ENCODE measurements at regions not wholly inside any gene's neighbourhood (a gene's known extent, or its start where the extent isn't known, plus 50 kb on each side); places are given as distances from the start of the nearest gene placed in this dataset.

GRCh38 chr11:10938650-10939387 lies 81.0 kb upstream of the ZBED5 start:
- POLR2A ChIA-PET, result no interaction called here
- Histone ChIP-seq H3K4me3 (ENCODE audit: low read depth, low read length, poor library complexity, severe bottlenecking) (no peak overlapping the region), H3K4me1 (ENCODE audit: insufficient read depth, low read length, poor library complexity, severe bottlenecking) (peaks cover 6% of the 10 kb centered on the region), H3K36me3 (ENCODE audit: insufficient read depth, low read length) (no peaks in the 10 kb centered on the region), H2AFZ (ENCODE audit: low read length) (no peak overlapping the region), H3K9me2 (ENCODE audit: insufficient read depth, low read length) (no peaks in the 10 kb centered on the region), H3K27ac (ENCODE audit: low read depth, low read length, poor library complexity, severe bottlenecking) (no peak overlapping the region), H3K9me3 (ENCODE audit: low read length) (no peaks in the 10 kb centered on the region), H3K4me2 (ENCODE audit: low read length) (no peak overlapping the region), H3K79me2 (ENCODE audit: insufficient read depth, low read depth, low read length) (no peaks in the 10 kb centered on the region), H4K20me1 (ENCODE audit: insufficient read depth, low read length) (no peaks in the 10 kb centered on the region)
- intact Hi-C loops (cut with micrococcal nuclease; ENCODE audit: unreplicated experiment), result no loop called here
- CTCF ChIA-PET (ENCODE audit: unreplicated experiment), result no interaction called here
- no peak for TF ChIP-seq EZH2phosphoT487 (IDR thresholded peaks at IDR 0.05; ENCODE audit: borderline replicate concordance, low read depth, low read length)
- TF ChIP-seq CTCF (conservative IDR thresholded peaks at IDR 0.05; ENCODE audit: low read length), result no peak
- BruUV-seq (replicated peaks), result no TSS peak
- DNase-seq (ENCODE audit: low spot score), result no peak

- BruUV-seq (replicated peaks), result no TSS peak
- Histone ChIP-seq H3K27ac (ENCODE audit: low read depth, low read length, poor library complexity, severe bottlenecking) (no peak overlapping the region), H3K4me1 (ENCODE audit: insufficient read depth, low read length, poor library complexity, severe bottlenecking) (peaks cover 6% of the 10 kb centered on the region), H2AFZ (ENCODE audit: low read length) (no peak overlapping the region), H3K36me3 (ENCODE audit: insufficient read depth, low read length) (no peaks in the 10 kb centered on the region), H3K9me2 (ENCODE audit: insufficient read depth, low read length) (no peaks in the 10 kb centered on the region), H3K9me3 (ENCODE audit: low read length) (no peaks in the 10 kb centered on the region), H3K4me2 (ENCODE audit: low read length) (no peak overlapping the region), H3K4me3 (ENCODE audit: low read depth, low read length, poor library complexity, severe bottlenecking) (no peak overlapping the region), H4K20me1 (ENCODE audit: insufficient read depth, low read length) (no peaks in the 10 kb centered on the region), H3K79me2 (ENCODE audit: insufficient read depth, low read depth, low read length) (no peaks in the 10 kb centered on the region)
- ChIA-PET CTCF (ENCODE audit: unreplicated experiment) (no interaction called here), POLR2A (no interaction called here)
- no peak for DNase-seq (ENCODE audit: low spot score)
- TF ChIP-seq EZH2phosphoT487 (IDR thresholded peaks at IDR 0.05; ENCODE audit: borderline replicate concordance, low read depth, low read length), result no peak
- no peak for TF ChIP-seq CTCF (conservative IDR thresholded peaks at IDR 0.05; ENCODE audit: low read length)
- intact Hi-C loops (cut with micrococcal nuclease; ENCODE audit: unreplicated experiment), result no loop called here
Measured at GRCh38 chr11:10938231-10938630, 80.4 kb upstream of the ZBED5 start.

GRCh38 chr11:10937385-10937771 lies 79.5 kb upstream of the ZBED5 start:
- POLR2A ChIA-PET, result no interaction called here

More at GRCh38 chr11:10937385-10937771, 79.5 kb upstream of the ZBED5 start:
- no peaks in the 10 kb centered on the region for H3K9me3 ChIP-seq (ENCODE audit: low read length)
- no peaks in the 10 kb centered on the region for H4K20me1 ChIP-seq (ENCODE audit: insufficient read depth, low read length)
- CTCF ChIA-PET (ENCODE audit: unreplicated experiment), result no interaction called here
- no TSS peak for BruUV-seq (replicated peaks)
- no peaks in the 10 kb centered on the region for H3K9me2 ChIP-seq (ENCODE audit: insufficient read depth, low read length)
- no peak for TF ChIP-seq CTCF (conservative IDR thresholded peaks at IDR 0.05; ENCODE audit: low read length)
- DNase-seq (ENCODE audit: low spot score), result no peak
- intact Hi-C loops (cut with micrococcal nuclease; ENCODE audit: unreplicated experiment), result no loop called here
- H3K27ac ChIP-seq (ENCODE audit: low read depth, low read length, poor library complexity, severe bottlenecking), result no peak overlapping the region
- H3K79me2 ChIP-seq (ENCODE audit: insufficient read depth, low read depth, low read length), result no peaks in the 10 kb centered on the region
- H2AFZ ChIP-seq (ENCODE audit: low read length), result no peak overlapping the region
- no peaks in the 10 kb centered on the region for H3K36me3 ChIP-seq (ENCODE audit: insufficient read depth, low read length)
- no peak overlapping the region for H3K4me2 ChIP-seq (ENCODE audit: low read length)
- H3K4me1 ChIP-seq (ENCODE audit: insufficient read depth, low read length, poor library complexity, severe bottlenecking), result peaks cover 6% of the 10 kb centered on the region
- H3K4me3 ChIP-seq (ENCODE audit: low read depth, low read length, poor library complexity, severe bottlenecking), result no peak overlapping the region

Measured in OCI-LY7 (cell line).